HCT116 (cell line): ENCODE measurements at regions not wholly inside any gene's neighbourhood (a gene's known extent, or its start where the extent isn't known, plus 50 kb on each side); places are given as distances from the start of the nearest gene placed in this dataset.

ENCODE experiments used
- ATAC-seq: fragments of 200-7000 bp; cut with Tn5 transposase; 2 replicates; pipeline ENCODE4 v1.9.1; 2020; ENCODE audit warnings: mild to moderate bottlenecking, moderate library complexity
- BruUV-seq: library from RNA; stranded (reverse); fragments of 400-500 nt; replicated peaks from 2 replicates; lab custom pipeline; 2021; lab: Mats Ljungman, UMichigan
- CTCF ChIA-PET: fragments of 300-600 bp; sonication (Branson Sonifier 250); formaldehyde crosslinking; loops from one replicate; lab custom pipeline; 2021; ENCODE audit warnings: antibody characterized with exemption; lab: Charles Lee
- POLR2A ChIA-PET: fragments of 300-600, 350-600 bp; sonication (Branson Sonifier 250); formaldehyde crosslinking; loops from one replicate; lab custom pipeline; 2021; ENCODE audit warnings: antibody characterized with exemption; lab: Charles Lee
- RAD21 ChIA-PET, 2 experiments: fragments of 300-600 bp; sonication (Branson Sonifier 250); formaldehyde crosslinking; loops; one replicate each; lab custom pipeline; 2023; ENCODE audit warnings: low total read pairs in 2 of 2; ENCODE audit not compliant: uncharacterized antibody in 2 of 2, unreplicated experiment in 2 of 2, low non-redundant PET in 1 of 2; lab: Charles Lee
- DNase-seq: peaks from one replicate; pipeline ENCODE4 v3.0.0-alpha.2; 2010; ENCODE audit warnings: low read depth, low spot score
- H2AFZ ChIP-seq: fragments of 200-600 bp; shearing (Covaris generic), sonication (generic); 2 replicates; pipeline ENCODE4 v1.6.1; 2017; ENCODE audit warnings: low read depth, mixed run types, mixed read lengths, antibody characterized with exemption, low read length; ENCODE audit not compliant: poor library complexity, severe bottlenecking
- H3K27ac ChIP-seq: 2 replicates; pipeline ENCODE4 v1.5.1; 2012; ENCODE audit warnings: low read depth, low read length
- H3K27me3 ChIP-seq: fragments of 200-600 bp; sonication (generic); 2 replicates; pipeline ENCODE4 v1.6.1; 2016; ENCODE audit warnings: mixed run types, low read length, mixed read lengths; ENCODE audit not compliant: insufficient read depth
- H3K36me3 ChIP-seq, 2 experiments: fragments of 200-500 bp in 1 of 2; fragments of 200-600 bp in 1 of 2; sonication (Bioruptor generic) in 1 of 2; sonication (generic) in 1 of 2; 2 replicates each; pipeline versions ENCODE4 v1.5.1 to v1.6.1; 2014 to 2016; ENCODE audit warnings: low read length in 2 of 2, inconsistent platforms in 1 of 2, mixed read lengths in 1 of 2, mixed run types in 1 of 2; ENCODE audit not compliant: insufficient read depth in 2 of 2, control insufficient read depth in 1 of 2
- H3K4me1 ChIP-seq, 2 experiments: fragments of 200-600 bp in 1 of 2; sonication (generic) in 1 of 2; 2 replicates each; pipeline versions ENCODE4 v1.5.1 to v1.6.1; 2012 to 2017; ENCODE audit warnings: low read length in 2 of 2, inconsistent platforms in 1 of 2, mild to moderate bottlenecking in 1 of 2, mixed read lengths in 1 of 2, mixed run types in 1 of 2, moderate library complexity in 1 of 2; ENCODE audit not compliant: insufficient read depth in 2 of 2, control insufficient read depth in 1 of 2
- H3K4me2 ChIP-seq: fragments of 200-600 bp; sonication (generic); 2 replicates; pipeline ENCODE4 v1.6.1; 2017; ENCODE audit warnings: mixed run types, low read length, mixed read lengths
- H3K4me3 ChIP-seq, 2 experiments: fragments of 200-600 bp in 1 of 2; sonication (generic) in 1 of 2; replicated peaks in 1 of 2; 2 replicates each; pipeline ENCODE4 v1.5.1; 2011 to 2016; ENCODE audit warnings: low read length in 2 of 2, control low read depth in 1 of 2, low read depth in 1 of 2, mild to moderate bottlenecking in 1 of 2, mixed read lengths in 1 of 2, mixed run types in 1 of 2
- H3K79me2 ChIP-seq: fragments of 200-600 bp; sonication (generic); 2 replicates; pipeline ENCODE4 v1.6.1; 2017; ENCODE audit warnings: mild to moderate bottlenecking, mixed run types, low read length, moderate library complexity, mixed read lengths; ENCODE audit not compliant: insufficient read depth
- H3K9ac ChIP-seq: fragments of 200-600 bp; sonication (generic); 2 replicates; pipeline ENCODE4 v1.6.1; 2016; ENCODE audit warnings: low read length, mixed read lengths
- H3K9me2 ChIP-seq: fragments of 200-600 bp; sonication (generic), shearing (Covaris generic); 2 replicates; pipeline ENCODE4 v1.6.1; 2017; ENCODE audit warnings: mixed run types, mild to moderate bottlenecking, moderate library complexity; ENCODE audit not compliant: insufficient read depth
- H3K9me3 ChIP-seq, 2 experiments: fragments of 200-500 bp in 1 of 2; fragments of 200-600 bp in 1 of 2; sonication (Bioruptor generic) in 1 of 2; sonication (generic) in 1 of 2; 2 replicates each; pipeline ENCODE4 v1.6.1; 2014 to 2017; ENCODE audit warnings: low read length in 2 of 2, mixed read lengths in 2 of 2, inconsistent platforms in 1 of 2, low read depth in 1 of 2, mild to moderate bottlenecking in 1 of 2, mixed run types in 1 of 2, moderate library complexity in 1 of 2; ENCODE audit not compliant: control insufficient read depth in 1 of 2, insufficient read depth in 1 of 2
- H4K20me1 ChIP-seq: fragments of 200-600 bp; sonication (generic), shearing (Covaris generic); 2 replicates; pipeline ENCODE4 v1.6.1; 2017; ENCODE audit warnings: mixed run types, mild to moderate bottlenecking, moderate library complexity; ENCODE audit not compliant: insufficient read depth
- CBX3 ChIP-seq: IDR thresholded peaks from 2 replicates; pipeline ENCODE4 v1.6.1; 2012; ENCODE audit warnings: low read depth
- CEBPB ChIP-seq: IDR thresholded peaks from 2 replicates; pipeline ENCODE4 v1.6.1; 2012; ENCODE audit warnings: low read depth
- EGR1 ChIP-seq: IDR thresholded peaks from 2 replicates; pipeline ENCODE4 v1.6.1; 2012; ENCODE audit warnings: low read depth
- EZH2 ChIP-seq: fragments of 200-600 bp; sonication (generic); IDR thresholded peaks from 2 replicates; pipeline ENCODE4 v1.6.1; 2017; ENCODE audit warnings: antibody characterized with exemption, mixed run types
- JUND ChIP-seq: IDR thresholded peaks from 2 replicates; pipeline ENCODE4 v1.6.1; 2012
- POLR2A ChIP-seq: IDR thresholded peaks from 2 replicates; pipeline ENCODE4 v1.7.0; 2011; ENCODE audit warnings: borderline replicate concordance; ENCODE audit not compliant: insufficient read depth, insufficient read length; ENCODE audit errors: extremely low read depth
- POLR2AphosphoS5 ChIP-seq: IDR thresholded peaks from 2 replicates; pipeline ENCODE4 v1.6.1; 2011; ENCODE audit warnings: mild to moderate bottlenecking, low read depth, low read length, moderate library complexity
- RAD21 ChIP-seq: IDR thresholded peaks from 2 replicates; pipeline ENCODE4 v1.6.1; 2012; ENCODE audit warnings: low read depth, mild to moderate bottlenecking
- SIN3A ChIP-seq: IDR thresholded peaks from 2 replicates; pipeline ENCODE4 v1.6.1; 2012; ENCODE audit warnings: low read depth
- SP1 ChIP-seq: IDR thresholded peaks from 2 replicates; pipeline ENCODE4 v1.6.1; 2012; ENCODE audit warnings: low read depth
- SRF ChIP-seq: IDR thresholded peaks from 2 replicates; pipeline ENCODE4 v1.6.1; 2012; ENCODE audit warnings: low read depth
- TCF7L2 ChIP-seq: IDR thresholded peaks from 2 replicates; pipeline ENCODE4 v1.7.0; 2011; ENCODE audit warnings: borderline replicate concordance, inconsistent platforms; ENCODE audit not compliant: insufficient read depth, insufficient read length; ENCODE audit errors: extremely low read depth
- YY1 ChIP-seq: IDR thresholded peaks from 2 replicates; pipeline ENCODE4 v1.6.1; 2011; ENCODE audit warnings: low read length, low read depth, moderate library complexity, mild to moderate bottlenecking; ENCODE audit not compliant: insufficient replicate concordance; ENCODE audit errors: extremely low read depth
- ZFX ChIP-seq: fragments of 450-650 bp; IDR thresholded peaks from 2 replicates; pipeline ENCODE4 v1.6.1; 2017
- ZNF274 ChIP-seq: fragments of 200-500 bp; sonication (Bioruptor generic); IDR thresholded peaks from 2 replicates; pipeline ENCODE4 v1.6.1; 2014; ENCODE audit warnings: mild to moderate bottlenecking, low read depth, low read length, inconsistent platforms
- intact Hi-C: fragments of 100-400 bp; cut with micrococcal nuclease; formaldehyde crosslinking; loops from 2 replicates; pipeline ENCODE4 v1.10.0; 2022
- TF ChIP-seq, protein P1 (sequence below), 3 experiments: fragments of 200-600 bp in 1 of 3; sonication (generic) in 1 of 3; IDR thresholded peaks in 2 of 3; conservative IDR thresholded peaks in 1 of 3; 2 replicates each; pipeline ENCODE4 v1.5.1; 2012 to 2017; ENCODE audit warnings: low read depth in 2 of 3, low read length in 2 of 3, antibody characterized with exemption in 1 of 3, borderline replicate concordance in 1 of 3, control low read depth in 1 of 3, mild to moderate bottlenecking in 1 of 3, mixed read lengths in 1 of 3, mixed run types in 1 of 3, moderate library complexity in 1 of 3; ENCODE audit not compliant: insufficient read depth in 1 of 3

GRCh38 chr16:77093309-77093708 is 97.7 kb upstream of the MON1B start:
- no peak for ATAC-seq
- Histone ChIP-seq H3K27ac (no peak overlapping the region), H3K9ac (no peak overlapping the region), H3K4me3 (no peak overlapping the region), H3K4me1 (no peaks in the 10 kb centered on the region), H3K9me2 (no peaks in the 10 kb centered on the region), H3K36me3 (no peaks in the 10 kb centered on the region), H3K27me3 (peaks cover 26% of the 10 kb centered on the region), H2AFZ (no peak overlapping the region), H4K20me1 (no peaks in the 10 kb centered on the region), H3K4me2 (no peak overlapping the region), H3K79me2 (no peaks in the 10 kb centered on the region), H3K9me3 (no peaks in the 10 kb centered on the region)
- RAD21 ChIA-PET = no interaction called here
- POLR2A ChIA-PET = no interaction called here
- no peak for DNase-seq
- intact Hi-C loops = no loop called here
- TF ChIP-seq EZH2 = no peak
- TF ChIP-seq SRF = no peak
- TF ChIP-seq YY1 = no peak
- no peak for TF ChIP-seq ZNF274
- no peak for TF ChIP-seq ZFX
- TF ChIP-seq CEBPB = no peak
- TF ChIP-seq SIN3A = no peak
- no peak for TF ChIP-seq TCF7L2
- no peak for TF ChIP-seq EGR1
- TF ChIP-seq POLR2AphosphoS5 = no peak
- no peak for TF ChIP-seq SP1
- no peak for TF ChIP-seq RAD21
- TF ChIP-seq POLR2A = no peak
- TF ChIP-seq CBX3 = no peak
- no peak for TF ChIP-seq JUND
- TF ChIP-seq, protein P1, sequence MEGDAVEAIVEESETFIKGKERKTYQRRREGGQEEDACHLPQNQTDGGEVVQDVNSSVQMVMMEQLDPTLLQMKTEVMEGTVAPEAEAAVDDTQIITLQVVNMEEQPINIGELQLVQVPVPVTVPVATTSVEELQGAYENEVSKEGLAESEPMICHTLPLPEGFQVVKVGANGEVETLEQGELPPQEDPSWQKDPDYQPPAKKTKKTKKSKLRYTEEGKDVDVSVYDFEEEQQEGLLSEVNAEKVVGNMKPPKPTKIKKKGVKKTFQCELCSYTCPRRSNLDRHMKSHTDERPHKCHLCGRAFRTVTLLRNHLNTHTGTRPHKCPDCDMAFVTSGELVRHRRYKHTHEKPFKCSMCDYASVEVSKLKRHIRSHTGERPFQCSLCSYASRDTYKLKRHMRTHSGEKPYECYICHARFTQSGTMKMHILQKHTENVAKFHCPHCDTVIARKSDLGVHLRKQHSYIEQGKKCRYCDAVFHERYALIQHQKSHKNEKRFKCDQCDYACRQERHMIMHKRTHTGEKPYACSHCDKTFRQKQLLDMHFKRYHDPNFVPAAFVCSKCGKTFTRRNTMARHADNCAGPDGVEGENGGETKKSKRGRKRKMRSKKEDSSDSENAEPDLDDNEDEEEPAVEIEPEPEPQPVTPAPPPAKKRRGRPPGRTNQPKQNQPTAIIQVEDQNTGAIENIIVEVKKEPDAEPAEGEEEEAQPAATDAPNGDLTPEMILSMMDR (IDR thresholded peaks at IDR 0.05 in 2 of 3, conservative IDR thresholded peaks at IDR 0.05 in 1 of 3; ENCODE audit: borderline replicate concordance in 1 of 3, insufficient read depth in 1 of 3, low read depth in 2 of 3, low read length in 2 of 3) = no peak
- BruUV-seq = no TSS peak
- CTCF ChIA-PET = no interaction called here
